Trophoblast cell (in vitro differentiated cells and primary cell): ENCODE measurements at regions not wholly inside any gene's neighbourhood (a gene's known extent, or its start where the extent isn't known, plus 50 kb on each side); places are given as distances from the start of the nearest gene placed in this dataset.

ENCODE experiments used
- DNase-seq, 2 donors: peaks; one replicate each; pipeline ENCODE4 v3.0.0-alpha.2; 2016
- H2AFZ ChIP-seq: 2 replicates; pipeline ENCODE4 v1.6.1; 2013; ENCODE audit warnings: low read length, moderate library complexity, mild to moderate bottlenecking; ENCODE audit not compliant: insufficient read depth, poor library complexity
- H2AK5ac ChIP-seq: 2 replicates; pipeline ENCODE4 v1.6.1; 2013; ENCODE audit warnings: mild to moderate bottlenecking, low read length
- H2BK120ac ChIP-seq: 2 replicates; pipeline ENCODE4 v1.6.1; 2013; ENCODE audit warnings: low read length, mild to moderate bottlenecking, moderate library complexity; ENCODE audit not compliant: insufficient read depth, poor library complexity
- H2BK12ac ChIP-seq: 2 replicates; pipeline ENCODE4 v1.6.1; 2013; ENCODE audit warnings: mild to moderate bottlenecking, low read length, moderate library complexity
- H2BK5ac ChIP-seq: 2 replicates; pipeline ENCODE4 v1.6.1; 2013; ENCODE audit warnings: low read length, low read depth, moderate library complexity, mild to moderate bottlenecking; ENCODE audit not compliant: poor library complexity
- H3K14ac ChIP-seq: 2 replicates; pipeline ENCODE4 v1.6.1; 2013; ENCODE audit warnings: mild to moderate bottlenecking, low read length
- H3K18ac ChIP-seq: 2 replicates; pipeline ENCODE4 v1.6.1; 2013; ENCODE audit warnings: mild to moderate bottlenecking, low read length
- H3K23ac ChIP-seq: 2 replicates; pipeline ENCODE4 v1.6.1; 2013; ENCODE audit warnings: low read length
- H3K27ac ChIP-seq: 2 replicates; pipeline ENCODE4 v1.5.1; 2013; ENCODE audit warnings: low read depth, mild to moderate bottlenecking, inconsistent platforms, low read length, moderate library complexity
- H3K27me3 ChIP-seq: 2 replicates; pipeline ENCODE4 v1.6.1; 2013; ENCODE audit warnings: inconsistent platforms, mild to moderate bottlenecking, low read length, moderate library complexity; ENCODE audit not compliant: insufficient read depth
- H3K36me3 ChIP-seq, 2 experiments: 1 replicate in 1 of 2; 2 replicates in 1 of 2; pipeline ENCODE4 v1.6.1; 2013; ENCODE audit warnings: low read length in 2 of 2, mild to moderate bottlenecking in 2 of 2, moderate library complexity in 1 of 2; ENCODE audit not compliant: insufficient read depth in 2 of 2, control insufficient read depth in 1 of 2
- H3K4ac ChIP-seq: 2 replicates; pipeline ENCODE4 v1.6.1; 2013; ENCODE audit warnings: low read depth, mild to moderate bottlenecking, low read length, moderate library complexity
- H3K4me1 ChIP-seq, 2 experiments: 1 replicate in 1 of 2; 2 replicates in 1 of 2; pipeline ENCODE4 v1.6.1; 2013; ENCODE audit warnings: low read length in 2 of 2, mild to moderate bottlenecking in 2 of 2, moderate library complexity in 1 of 2; ENCODE audit not compliant: insufficient read depth in 2 of 2, control insufficient read depth in 1 of 2
- H3K4me2 ChIP-seq: 2 replicates; pipeline ENCODE4 v1.6.1; 2013; ENCODE audit warnings: inconsistent platforms, mild to moderate bottlenecking, low read length, moderate library complexity
- H3K4me3 ChIP-seq: 2 replicates; pipeline ENCODE4 v1.5.1; 2013; ENCODE audit warnings: mild to moderate bottlenecking, low read depth, low read length, inconsistent platforms
- H3K79me1 ChIP-seq: one replicate; pipeline ENCODE4 v1.6.1; 2013; ENCODE audit warnings: low read length
- H3K79me2 ChIP-seq: 2 replicates; pipeline ENCODE4 v1.6.1; 2013; ENCODE audit warnings: low read length, mild to moderate bottlenecking; ENCODE audit not compliant: control insufficient read depth, insufficient read depth, poor library complexity
- H3K9ac ChIP-seq: 2 replicates; pipeline ENCODE4 v1.6.1; 2013; ENCODE audit warnings: mild to moderate bottlenecking, low read length
- H3K9me3 ChIP-seq: 2 replicates; pipeline ENCODE4 v1.6.1; 2013; ENCODE audit warnings: low read depth, mild to moderate bottlenecking, control low read depth, inconsistent platforms, low read length; ENCODE audit not compliant: insufficient read depth
- H4K12ac ChIP-seq: 2 replicates; pipeline ENCODE4 v1.6.1; 2013; ENCODE audit warnings: low read depth, mild to moderate bottlenecking, low read length, moderate library complexity
- H4K8ac ChIP-seq: 2 replicates; pipeline ENCODE4 v1.6.1; 2013; ENCODE audit warnings: low read depth, mild to moderate bottlenecking, low read length, moderate library complexity
- H4K91ac ChIP-seq: one replicate; pipeline ENCODE4 v1.6.1; 2013; ENCODE audit warnings: low read depth, mild to moderate bottlenecking, low read length, moderate library complexity
- WGBS: extraction: QIAGEN DNeasy Blood & Tissue Kit; methylation state at CpG from one replicate; pipeline ENCODE4 v1.1.7; 2013; ENCODE audit warnings: missing lambda C conversion rate; ENCODE audit not compliant: insufficient read length, insufficient coverage; ENCODE audit errors: extremely low coverage; 5-methylcytosine and 5-hydroxymethylcytosine counted together

GRCh38 chr13:70473907-70474306 is 365.7 kb upstream of the KLHL1 start:
- DNase-seq = no peak
- no peak overlapping the region for H2AFZ ChIP-seq
- H3K14ac ChIP-seq = no peak overlapping the region

GRCh38 chr13:70469077-70469476 is 360.8 kb upstream of the KLHL1 start:
- H2AFZ ChIP-seq = no peak overlapping the region
- H4K12ac ChIP-seq = no peak overlapping the region
- no peak overlapping the region for H4K91ac ChIP-seq
- no peak overlapping the region for H2BK12ac ChIP-seq
- no peak for DNase-seq
- H3K18ac ChIP-seq = no peak overlapping the region
- no peak overlapping the region for H3K9ac ChIP-seq
- H2BK120ac ChIP-seq = no peak overlapping the region
- no peak overlapping the region for H4K8ac ChIP-seq
- H3K9me3 ChIP-seq = no peaks in the 10 kb centered on the region
- H3K14ac ChIP-seq = no peak overlapping the region
- H3K27me3 ChIP-seq = no peaks in the 10 kb centered on the region
- no peak overlapping the region for H2AK5ac ChIP-seq
- H3K27ac ChIP-seq = no peak overlapping the region
- H3K4ac ChIP-seq = no peak overlapping the region
- H3K4me2 ChIP-seq = no peak overlapping the region
- H3K79me2 ChIP-seq = no peaks in the 10 kb centered on the region
- H2BK5ac ChIP-seq = no peak overlapping the region
- H3K36me3 ChIP-seq = no peaks in the 10 kb centered on the region
- WGBS = no CpG with 5 or more reads among the region's 3 CpGs
- H3K79me1 ChIP-seq = no peaks in the 10 kb centered on the region
- H3K23ac ChIP-seq = no peak overlapping the region
- H3K4me3 ChIP-seq = no peak overlapping the region
- H3K4me1 ChIP-seq = no peaks in the 10 kb centered on the region

More at GRCh38 chr13:70473907-70474306, 365.7 kb upstream of the KLHL1 start:
- H2AK5ac ChIP-seq = no peak overlapping the region
- no peaks in the 10 kb centered on the region for H3K4me1 ChIP-seq
- no peak overlapping the region for H3K4me2 ChIP-seq
- no peak overlapping the region for H2BK120ac ChIP-seq
- WGBS = no CpG with 5 or more reads among the region's 3 CpGs
- H2BK5ac ChIP-seq = no peak overlapping the region
- no peak overlapping the region for H3K4me3 ChIP-seq
- no peak overlapping the region for H4K12ac ChIP-seq
- H3K79me2 ChIP-seq = no peaks in the 10 kb centered on the region
- H3K9me3 ChIP-seq = no peaks in the 10 kb centered on the region
- H3K27me3 ChIP-seq = no peaks in the 10 kb centered on the region
- H4K8ac ChIP-seq = no peak overlapping the region
- H3K4ac ChIP-seq = no peak overlapping the region
- no peak overlapping the region for H4K91ac ChIP-seq
- H3K23ac ChIP-seq = no peak overlapping the region
- H3K79me1 ChIP-seq = no peaks in the 10 kb centered on the region
- H3K36me3 ChIP-seq = no peaks in the 10 kb centered on the region
- no peak overlapping the region for H3K27ac ChIP-seq
- H2BK12ac ChIP-seq = no peak overlapping the region
- H3K18ac ChIP-seq = no peak overlapping the region
- no peak overlapping the region for H3K9ac ChIP-seq

- Histone ChIP-seq H3K4me2 (no peak overlapping the region), H3K18ac (no peak overlapping the region), H3K79me2 (no peaks in the 10 kb centered on the region), H3K27ac (no peak overlapping the region), H3K9me3 (peaks cover 2% of the 10 kb centered on the region), H4K12ac (no peak overlapping the region), H4K91ac (no peak overlapping the region), H2AK5ac (no peak overlapping the region), H3K23ac (no peak overlapping the region), H4K8ac (no peak overlapping the region), H2BK12ac (no peak overlapping the region), H3K4ac (no peak overlapping the region), H2BK120ac (no peak overlapping the region), H3K9ac (no peak overlapping the region), H3K14ac (no peak overlapping the region), H3K36me3 (no peaks in the 10 kb centered on the region), H3K27me3 (no peaks in the 10 kb centered on the region), H3K4me3 (no peak overlapping the region), H3K79me1 (no peaks in the 10 kb centered on the region), H2BK5ac (no peak overlapping the region), H2AFZ (no peak overlapping the region), H3K4me1 (peaks cover 2 to 3% of the 10 kb centered on the region in 2 experiments)
- no CpG with 5 or more reads among the region's 1 CpG for WGBS
- no peak for DNase-seq
Observed at GRCh38 chr13:70457474-70457873, 349.2 kb upstream of the KLHL1 start.

- H3K27ac ChIP-seq = no peak overlapping the region
- no peak overlapping the region for H3K4ac ChIP-seq
- H2AK5ac ChIP-seq = no peak overlapping the region
- H4K8ac ChIP-seq = no peak overlapping the region
- H3K4me3 ChIP-seq = no peak overlapping the region
- H3K9ac ChIP-seq = no peak overlapping the region
- H3K23ac ChIP-seq = no peak overlapping the region
- no peak overlapping the region for H4K12ac ChIP-seq
- no peaks in the 10 kb centered on the region for H3K4me1 ChIP-seq
- H3K4me2 ChIP-seq = no peak overlapping the region
- no peak for DNase-seq
- WGBS = no CpG with 5 or more reads among the region's 2 CpGs
- H2BK5ac ChIP-seq = no peak overlapping the region
- no peaks in the 10 kb centered on the region for H3K36me3 ChIP-seq
- H3K18ac ChIP-seq = no peak overlapping the region
- H3K79me2 ChIP-seq = no peaks in the 10 kb centered on the region
- H2BK12ac ChIP-seq = no peak overlapping the region
- no peak overlapping the region for H3K14ac ChIP-seq
- H3K9me3 ChIP-seq = no peaks in the 10 kb centered on the region
- H2AFZ ChIP-seq = no peak overlapping the region
- H4K91ac ChIP-seq = no peak overlapping the region
- H3K27me3 ChIP-seq = no peaks in the 10 kb centered on the region
- H3K79me1 ChIP-seq = no peaks in the 10 kb centered on the region
- no peak overlapping the region for H2BK120ac ChIP-seq
Observed at GRCh38 chr13:70448820-70449219, 340.6 kb upstream of the KLHL1 start.
